GM12872 (cell line): ENCODE measurements at regions not wholly inside any gene's neighbourhood (a gene's known extent, or its start where the extent isn't known, plus 50 kb on each side); places are given as distances from the start of the nearest gene placed in this dataset.

Experiments
- TF ChIP-seq, protein P1 (sequence below): IDR thresholded peaks from 3 replicates; pipeline ENCODE4 v1.5.1; 2011; ENCODE audit warnings: low read depth, mild to moderate bottlenecking, low read length, moderate library complexity; ENCODE audit not compliant: insufficient read depth

DNA sequence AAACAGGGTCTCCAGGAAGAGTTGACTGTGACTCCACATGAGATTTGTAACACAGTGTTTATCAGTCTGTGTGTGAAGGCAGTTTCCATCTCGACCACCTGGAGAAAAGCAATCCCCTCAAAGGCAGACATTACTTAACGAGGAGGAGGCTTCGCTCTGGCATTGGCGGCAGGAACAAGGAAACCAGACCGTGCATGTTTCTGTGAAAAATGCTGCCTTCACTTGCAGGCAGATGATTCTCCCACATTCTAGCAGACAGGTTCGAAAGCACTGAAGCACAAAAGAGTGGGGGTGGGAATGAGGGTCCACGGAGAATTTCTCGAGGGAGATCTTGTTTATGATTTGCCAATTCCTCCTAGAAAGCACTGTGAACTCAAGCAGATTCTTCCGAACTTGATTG is 414.0 kb downstream of the SLC4A3 start:
- TF ChIP-seq, protein P1, sequence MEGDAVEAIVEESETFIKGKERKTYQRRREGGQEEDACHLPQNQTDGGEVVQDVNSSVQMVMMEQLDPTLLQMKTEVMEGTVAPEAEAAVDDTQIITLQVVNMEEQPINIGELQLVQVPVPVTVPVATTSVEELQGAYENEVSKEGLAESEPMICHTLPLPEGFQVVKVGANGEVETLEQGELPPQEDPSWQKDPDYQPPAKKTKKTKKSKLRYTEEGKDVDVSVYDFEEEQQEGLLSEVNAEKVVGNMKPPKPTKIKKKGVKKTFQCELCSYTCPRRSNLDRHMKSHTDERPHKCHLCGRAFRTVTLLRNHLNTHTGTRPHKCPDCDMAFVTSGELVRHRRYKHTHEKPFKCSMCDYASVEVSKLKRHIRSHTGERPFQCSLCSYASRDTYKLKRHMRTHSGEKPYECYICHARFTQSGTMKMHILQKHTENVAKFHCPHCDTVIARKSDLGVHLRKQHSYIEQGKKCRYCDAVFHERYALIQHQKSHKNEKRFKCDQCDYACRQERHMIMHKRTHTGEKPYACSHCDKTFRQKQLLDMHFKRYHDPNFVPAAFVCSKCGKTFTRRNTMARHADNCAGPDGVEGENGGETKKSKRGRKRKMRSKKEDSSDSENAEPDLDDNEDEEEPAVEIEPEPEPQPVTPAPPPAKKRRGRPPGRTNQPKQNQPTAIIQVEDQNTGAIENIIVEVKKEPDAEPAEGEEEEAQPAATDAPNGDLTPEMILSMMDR, result no peak

DNA sequence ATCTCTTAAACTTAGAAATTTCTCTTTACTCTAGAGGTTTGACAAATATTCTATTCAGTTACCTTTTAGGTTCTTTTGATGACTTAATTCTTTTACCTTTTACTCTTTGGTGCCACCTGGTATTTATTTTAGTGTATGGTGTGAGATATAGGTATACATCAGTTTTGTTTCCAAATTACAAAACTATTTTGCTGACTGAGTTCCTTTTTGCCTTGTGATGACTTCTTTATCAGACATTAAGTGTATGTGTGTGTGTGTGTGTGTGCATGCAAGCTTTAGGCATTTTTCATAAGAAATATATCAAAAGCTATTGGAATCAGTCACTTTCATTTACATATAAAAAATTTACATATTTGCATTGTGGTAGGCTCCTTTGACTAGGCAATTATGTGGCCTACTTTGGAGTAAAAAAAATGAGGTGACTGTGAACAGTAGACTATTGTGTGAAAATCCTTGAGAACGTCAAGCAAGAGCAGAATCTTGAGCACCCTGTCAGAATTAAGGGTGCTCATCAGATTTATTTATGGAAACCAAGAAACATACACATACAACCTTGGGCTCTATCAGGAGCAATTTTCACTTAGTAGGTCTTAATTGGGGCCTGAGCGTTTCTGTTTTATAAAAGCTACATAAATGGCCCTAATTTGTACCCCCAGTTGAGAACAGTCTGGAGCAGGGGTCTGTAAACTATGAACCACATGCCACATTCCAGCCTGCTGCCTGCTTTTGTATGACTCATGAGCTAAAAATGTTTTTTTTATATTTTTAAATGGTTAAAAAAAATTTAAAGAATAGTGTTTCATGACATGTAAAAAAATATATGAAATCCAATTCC is 415.9 kb downstream of the SLC4A3 start:
- TF ChIP-seq, protein P1, result no peak

DNA sequence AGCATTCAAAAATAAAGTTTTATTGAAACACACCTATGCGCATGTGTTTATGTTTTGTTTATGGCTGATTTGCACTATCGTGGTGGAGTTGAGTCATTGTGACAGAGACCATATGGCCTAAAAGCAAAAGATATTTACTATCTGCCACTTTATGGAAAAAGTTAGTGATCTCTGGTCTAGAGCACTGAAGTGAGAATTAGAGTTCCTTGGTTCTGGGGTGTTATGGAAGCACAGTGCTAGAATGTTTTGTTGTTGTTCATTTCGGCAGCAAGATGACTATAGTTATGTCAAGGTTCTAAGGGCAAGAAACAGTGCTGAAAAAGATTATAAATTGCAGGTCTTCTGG is 416.5 kb downstream of the SLC4A3 start:
- TF ChIP-seq, protein P1, result no peak

DNA sequence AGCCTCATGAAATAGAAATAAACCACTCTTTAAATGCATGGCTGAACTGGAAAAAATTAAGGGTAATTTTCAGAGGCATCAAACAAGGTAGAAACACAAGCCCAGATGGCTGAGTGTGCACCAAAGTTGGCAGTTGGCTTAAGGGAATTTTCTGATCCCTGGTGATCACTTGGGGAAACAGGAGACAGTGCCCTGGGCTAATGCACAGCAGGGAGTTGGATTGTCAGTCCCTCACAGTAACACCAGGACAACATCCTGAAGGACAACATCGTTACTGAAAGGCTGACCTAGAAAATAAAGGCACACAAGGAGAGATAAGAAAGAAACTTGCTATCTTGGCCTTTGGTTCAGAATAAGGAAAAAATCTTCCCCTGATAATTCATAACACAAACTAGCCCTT is 417.0 kb downstream of the SLC4A3 start:
- TF ChIP-seq, protein P1, result no peak

DNA sequence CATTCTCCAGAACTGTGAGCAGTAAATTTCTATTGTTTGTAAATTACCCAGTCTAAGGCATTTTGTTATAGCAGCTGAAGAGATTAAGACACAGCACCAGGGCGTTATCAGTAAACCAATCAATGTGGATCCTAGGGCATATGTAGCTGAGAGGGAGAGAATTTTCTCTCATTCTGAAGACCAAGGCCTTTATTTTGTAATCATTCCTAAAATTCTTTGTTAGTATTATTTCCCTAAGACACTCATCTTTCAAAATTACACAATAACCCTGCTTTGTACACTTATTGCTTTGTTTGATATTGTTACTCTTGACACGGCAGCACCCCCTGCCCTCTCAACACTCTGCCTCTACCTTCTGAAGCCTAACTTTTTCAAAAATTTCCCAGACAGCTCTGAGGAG is 419.1 kb downstream of the SLC4A3 start:
- TF ChIP-seq, protein P1, result no peak

DNA sequence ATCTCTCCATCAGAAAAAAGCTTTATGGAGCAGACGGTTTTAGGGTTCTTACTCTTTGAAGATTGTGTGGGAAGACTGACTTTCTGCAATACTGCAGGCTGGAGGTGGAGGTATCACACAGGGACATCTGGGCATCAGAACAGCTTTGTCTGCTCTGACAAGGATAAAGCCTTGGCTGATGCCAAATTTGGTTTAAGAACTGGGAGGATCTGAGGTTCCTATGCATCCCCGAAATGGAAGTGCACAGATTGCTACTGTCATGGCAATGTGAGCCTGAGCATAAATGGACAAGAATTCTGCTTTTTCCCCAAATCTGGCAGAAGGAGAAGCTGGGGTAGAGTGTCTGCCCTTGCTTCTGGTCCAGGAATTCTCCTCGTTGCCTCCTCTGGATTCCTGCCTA is 424.3 kb downstream of the SLC4A3 start:
- TF ChIP-seq, protein P1, result no peak

DNA sequence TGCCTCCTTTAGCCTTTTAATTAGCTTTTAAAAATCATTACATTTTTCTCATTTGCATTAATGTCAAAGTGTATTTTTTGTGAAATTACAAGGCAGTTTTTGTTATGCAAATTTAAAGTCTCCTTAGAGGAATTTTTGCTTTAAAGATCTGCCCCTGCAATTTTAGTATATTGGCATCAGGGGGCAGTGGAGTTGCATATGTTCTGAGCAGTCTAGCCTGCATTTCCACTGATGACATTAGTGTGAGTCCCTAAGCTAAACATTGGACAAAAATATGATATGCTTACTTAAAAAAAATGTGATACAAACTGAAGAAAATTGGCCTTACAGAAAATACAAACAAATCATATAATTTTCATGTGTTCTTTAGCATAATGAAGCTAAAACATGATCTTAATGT is 426.5 kb downstream of the SLC4A3 start:
- TF ChIP-seq, protein P1, result peak; percentile 24; the same call in 1 of the 3 replicates
